NB4 (cell line): ENCODE measurements at regions not wholly inside any gene's neighbourhood (a gene's known extent, or its start where the extent isn't known, plus 50 kb on each side); places are given as distances from the start of the nearest gene placed in this dataset.
A peak's percentile ranks its signal among the peaks of the same experiment; 100 is the strongest.

Experiments used
- DNase-seq: peaks from one replicate; pipeline ENCODE4 v3.0.0; 2010; ENCODE audit warnings: low read depth
- H3K4me3 ChIP-seq: one replicate; pipeline ENCODE4 v1.5.1; 2011; ENCODE audit warnings: mild to moderate bottlenecking, low read depth, low read length, moderate library complexity
- MYC ChIP-seq: IDR thresholded peaks from 2 replicates; pipeline ENCODE4 v1.6.1; 2011; ENCODE audit warnings: low read depth, low read length
- POLR2A ChIP-seq: IDR thresholded peaks from 2 replicates; pipeline ENCODE4 v1.6.1; 2011; ENCODE audit warnings: mild to moderate bottlenecking; ENCODE audit not compliant: insufficient read length; ENCODE audit errors: extremely low read depth
- TF ChIP-seq, protein P1 (sequence below): IDR thresholded peaks from one replicate; pipeline ENCODE4 v1.5.1; 2012; ENCODE audit warnings: low read depth, low read length
- TF ChIP-seq, protein P2 (sequence below): IDR thresholded peaks from 2 replicates; pipeline ENCODE4 v1.6.1; 2011; ENCODE audit warnings: low read depth, low read length

DNA sequence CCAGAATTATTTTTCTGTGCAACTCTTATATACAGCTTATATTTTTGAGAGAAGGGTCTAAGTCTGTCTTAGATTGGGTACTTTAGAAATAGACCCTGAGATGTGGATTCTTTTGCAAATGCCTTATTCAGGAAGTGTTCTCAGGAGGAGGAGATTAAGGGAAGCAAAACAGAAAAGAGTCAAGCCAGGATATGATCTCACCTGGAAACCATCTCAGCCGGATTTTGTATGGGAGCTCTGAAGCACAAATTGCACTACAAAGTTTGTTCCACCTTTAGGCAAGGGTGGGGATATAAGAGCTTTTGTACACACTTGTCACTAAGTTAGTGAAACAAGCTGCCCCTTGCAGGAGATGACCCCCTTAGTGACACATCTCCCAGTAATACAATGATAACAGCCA, 121.2 kb upstream of the GRPR start:
- H3K4me3 ChIP-seq = no peak overlapping the region
- DNase-seq = no peak
- no peak for TF ChIP-seq POLR2A
- no peak for TF ChIP-seq MYC
- TF ChIP-seq, protein P1, sequence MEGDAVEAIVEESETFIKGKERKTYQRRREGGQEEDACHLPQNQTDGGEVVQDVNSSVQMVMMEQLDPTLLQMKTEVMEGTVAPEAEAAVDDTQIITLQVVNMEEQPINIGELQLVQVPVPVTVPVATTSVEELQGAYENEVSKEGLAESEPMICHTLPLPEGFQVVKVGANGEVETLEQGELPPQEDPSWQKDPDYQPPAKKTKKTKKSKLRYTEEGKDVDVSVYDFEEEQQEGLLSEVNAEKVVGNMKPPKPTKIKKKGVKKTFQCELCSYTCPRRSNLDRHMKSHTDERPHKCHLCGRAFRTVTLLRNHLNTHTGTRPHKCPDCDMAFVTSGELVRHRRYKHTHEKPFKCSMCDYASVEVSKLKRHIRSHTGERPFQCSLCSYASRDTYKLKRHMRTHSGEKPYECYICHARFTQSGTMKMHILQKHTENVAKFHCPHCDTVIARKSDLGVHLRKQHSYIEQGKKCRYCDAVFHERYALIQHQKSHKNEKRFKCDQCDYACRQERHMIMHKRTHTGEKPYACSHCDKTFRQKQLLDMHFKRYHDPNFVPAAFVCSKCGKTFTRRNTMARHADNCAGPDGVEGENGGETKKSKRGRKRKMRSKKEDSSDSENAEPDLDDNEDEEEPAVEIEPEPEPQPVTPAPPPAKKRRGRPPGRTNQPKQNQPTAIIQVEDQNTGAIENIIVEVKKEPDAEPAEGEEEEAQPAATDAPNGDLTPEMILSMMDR = no peak
- TF ChIP-seq, protein P2, sequence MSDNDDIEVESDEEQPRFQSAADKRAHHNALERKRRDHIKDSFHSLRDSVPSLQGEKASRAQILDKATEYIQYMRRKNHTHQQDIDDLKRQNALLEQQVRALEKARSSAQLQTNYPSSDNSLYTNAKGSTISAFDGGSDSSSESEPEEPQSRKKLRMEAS = no peak

DNA sequence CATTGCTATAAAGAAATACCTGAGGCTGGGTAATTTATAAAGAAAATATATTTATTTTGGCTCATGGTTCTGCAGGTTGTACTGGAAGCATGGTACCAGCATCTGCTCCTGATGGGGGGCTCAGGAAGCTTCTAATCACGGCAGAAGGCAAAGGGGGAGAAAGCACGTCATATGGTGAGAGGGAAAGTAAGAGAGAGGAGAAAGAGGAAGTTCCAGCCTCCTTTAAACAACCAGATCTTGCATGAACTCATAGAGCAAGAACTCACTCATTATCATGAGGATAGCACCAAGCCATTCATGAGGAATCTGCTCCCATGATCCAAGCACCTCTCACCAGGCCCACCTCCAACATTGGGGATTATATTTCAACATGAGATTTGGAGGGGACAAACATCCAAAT, 125.0 kb upstream of the GRPR start:
- no peak for DNase-seq
- H3K4me3 ChIP-seq = no peak overlapping the region
- TF ChIP-seq, protein P2 = no peak
- TF ChIP-seq, protein P1 = no peak
- TF ChIP-seq POLR2A (no peak), MYC (no peak)

DNA sequence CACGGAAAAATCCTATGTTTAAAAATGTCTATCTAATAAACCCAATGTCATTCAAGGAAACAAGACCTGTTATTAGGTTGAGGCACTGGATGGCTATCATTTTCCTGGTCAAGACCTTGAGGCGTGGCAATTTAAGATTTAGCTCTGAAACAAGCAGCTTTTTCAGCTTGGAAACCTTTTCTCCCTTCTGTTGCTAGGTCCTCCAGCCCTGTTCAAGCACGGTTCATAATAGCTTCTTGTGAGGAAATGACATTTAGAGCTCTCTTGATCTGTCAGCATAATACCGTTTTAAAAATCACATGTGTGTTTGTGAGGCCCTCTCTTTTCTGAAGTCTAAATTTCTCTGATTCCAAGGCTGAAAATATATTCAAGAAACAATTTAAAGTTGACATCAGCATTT, 133.6 kb upstream of the GRPR start:
- DNase-seq = peak; percentile 1
- no peak overlapping the region for H3K4me3 ChIP-seq
- TF ChIP-seq MYC = no peak
- TF ChIP-seq, protein P1 = no peak

DNA sequence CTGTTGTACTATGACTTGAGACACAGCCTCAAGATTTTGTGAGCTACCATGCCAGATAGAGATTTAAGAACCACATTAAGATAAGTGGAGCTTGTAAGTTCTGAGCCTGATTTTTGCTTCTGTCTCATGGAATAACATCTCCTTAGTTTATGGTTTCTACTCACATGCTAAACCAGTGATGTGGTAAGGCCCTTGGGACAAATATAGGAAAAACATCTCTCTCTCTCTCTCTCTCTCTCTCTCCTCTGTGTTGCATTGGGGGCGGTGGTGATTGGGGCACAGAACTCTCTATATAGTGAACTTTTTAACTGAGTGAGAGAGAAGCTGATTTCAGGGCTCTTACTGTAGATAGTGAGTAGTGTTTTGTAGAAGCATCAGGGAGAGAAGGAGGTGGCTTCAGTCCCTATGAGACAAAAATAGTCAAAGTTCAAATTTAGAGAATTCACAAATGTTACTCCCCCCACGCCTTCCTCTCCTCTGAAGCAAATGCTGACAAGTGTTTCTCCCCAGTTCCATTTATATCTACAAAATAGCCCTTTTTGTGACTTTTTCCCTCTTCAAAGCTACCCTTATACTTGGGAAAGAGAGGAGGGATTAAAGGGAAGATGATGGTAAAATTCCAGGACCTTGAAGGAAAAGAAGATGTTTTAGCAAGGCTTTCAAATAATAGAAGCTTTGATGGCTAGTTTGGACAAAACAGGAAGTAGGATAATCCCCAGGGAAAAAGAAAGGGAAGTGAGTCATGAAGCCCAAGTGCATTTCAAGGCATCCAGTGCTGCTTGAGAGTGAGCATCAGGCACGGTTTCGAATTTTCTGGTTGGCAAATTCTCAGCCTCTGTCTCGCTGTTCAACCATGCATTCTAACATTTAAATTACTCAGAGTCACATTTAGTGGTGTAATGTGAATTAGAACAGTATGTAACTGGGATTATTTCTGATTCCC, 134.3 kb upstream of the AP1S2 start:
- no peak overlapping the region for H3K4me3 ChIP-seq
- TF ChIP-seq MYC = no peak
- TF ChIP-seq POLR2A = no peak
- TF ChIP-seq, protein P2 = no peak
- TF ChIP-seq, protein P1 = no peak
- peak; percentile 78 for DNase-seq

DNA sequence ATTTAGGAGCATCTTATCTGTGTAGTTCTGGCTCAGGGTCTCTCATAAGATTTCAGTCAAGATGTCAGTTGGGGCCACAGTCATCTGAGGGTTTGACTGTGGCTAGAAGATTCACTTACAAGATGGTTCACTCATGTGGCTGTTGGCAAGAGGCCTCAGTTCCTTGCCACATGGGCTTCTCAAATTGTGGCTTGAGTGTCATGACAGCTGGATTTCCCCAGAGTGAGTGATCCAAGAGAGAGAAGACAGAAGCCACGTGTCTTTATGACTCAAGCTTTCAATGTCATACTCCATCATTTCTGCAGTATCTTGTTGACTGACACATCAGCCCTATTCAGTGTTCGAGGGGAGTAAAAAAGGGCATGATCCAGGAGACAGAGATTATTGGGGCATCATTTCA, 131.3 kb upstream of the AP1S2 start:
- H3K4me3 ChIP-seq = no peak overlapping the region
- TF ChIP-seq MYC (no peak), POLR2A (no peak)
- TF ChIP-seq, protein P1 = no peak
- TF ChIP-seq, protein P2 = no peak
- peak; percentile 19 for DNase-seq
